GM23338 (cell line): ENCODE measurements at regions not wholly inside any gene's neighbourhood (a gene's known extent, or its start where the extent isn't known, plus 50 kb on each side); places are given as distances from the start of the nearest gene placed in this dataset.

Source experiments
- ATAC-seq: fragments of 200-7000 bp; cut with Tn5 transposase; 3 replicates; pipeline ENCODE4 v1.9.1; 2020
- DNase-seq: peaks from one replicate; pipeline ENCODE4 v3.0.0-alpha.2; 2015; ENCODE audit warnings: low spot score
- H2AFZ ChIP-seq: fragments of 200-600 bp; sonication (generic); 2 replicates; pipeline ENCODE4 v1.8.0; 2016; ENCODE audit warnings: antibody characterized with exemption, mild to moderate bottlenecking, moderate library complexity
- H3F3A ChIP-seq: fragments of 200-600 bp; sonication (generic); replicated peaks from 2 replicates; pipeline ENCODE4 v1.8.0; 2017; ENCODE audit warnings: antibody characterized with exemption, mixed run types, low read depth
- H3K27ac ChIP-seq: fragments of 200-600 bp; sonication (generic); 2 replicates; pipeline ENCODE4 v1.6.1; 2016; ENCODE audit warnings: low read depth
- H3K27me3 ChIP-seq: fragments of 200-600 bp; sonication (generic); 2 replicates; pipeline ENCODE4 v1.8.0; 2016; ENCODE audit warnings: mild to moderate bottlenecking, mixed run types, moderate library complexity; ENCODE audit not compliant: insufficient read depth
- H3K36me3 ChIP-seq: fragments of 200-600 bp; sonication (generic); 2 replicates; pipeline ENCODE4 v1.8.0; 2016; ENCODE audit warnings: mild to moderate bottlenecking; ENCODE audit not compliant: insufficient read depth
- H3K4me1 ChIP-seq: fragments of 200-600 bp; sonication (generic); 2 replicates; pipeline ENCODE4 v1.8.0; 2016; ENCODE audit warnings: mild to moderate bottlenecking, moderate library complexity; ENCODE audit not compliant: insufficient read depth
- H3K4me2 ChIP-seq: fragments of 200-600 bp; sonication (generic); 2 replicates; pipeline ENCODE4 v1.7.1; 2017; ENCODE audit warnings: mixed run types
- H3K4me3 ChIP-seq: fragments of 200-600 bp; sonication (generic); 2 replicates; pipeline ENCODE4 v1.6.1; 2016; ENCODE audit warnings: mixed run types
- H3K79me2 ChIP-seq: fragments of 200-600 bp; sonication (generic); replicated peaks from 2 replicates; pipeline ENCODE4 v1.8.0; 2017; ENCODE audit warnings: mild to moderate bottlenecking; ENCODE audit not compliant: insufficient read depth
- H3K9me2 ChIP-seq: fragments of 200-600 bp; sonication (generic); 2 replicates; pipeline ENCODE4 v1.8.0; 2017; ENCODE audit not compliant: insufficient read depth
- H4K20me1 ChIP-seq: fragments of 200-600 bp; sonication (generic); replicated peaks from 2 replicates; pipeline ENCODE4 v1.8.0; 2017; ENCODE audit warnings: mild to moderate bottlenecking; ENCODE audit not compliant: insufficient read depth
- H3K27ac Mint-ChIP-seq: 2 replicates; pipeline ENCODE4 v1.8.0; 2020; ENCODE audit warnings: inconsistent platforms, mild to moderate bottlenecking, moderate library complexity, mixed read lengths
- H3K27me3 Mint-ChIP-seq: 3 replicates; pipeline ENCODE4 v1.8.0; 2022; ENCODE audit warnings: low read depth, mild to moderate bottlenecking, moderate library complexity, mixed read lengths, inconsistent platforms; ENCODE audit not compliant: insufficient read depth, poor library complexity
- H3K36me3 Mint-ChIP-seq: 3 replicates; pipeline ENCODE4 v1.8.0; 2021; ENCODE audit warnings: low read depth, mild to moderate bottlenecking, inconsistent platforms, moderate library complexity, mixed read lengths
- H3K4me1 Mint-ChIP-seq: 3 replicates; pipeline ENCODE4 v1.8.0; 2020; ENCODE audit warnings: mild to moderate bottlenecking, inconsistent platforms, mixed read lengths
- H3K4me3 Mint-ChIP-seq: 3 replicates; pipeline ENCODE4 v1.8.0; 2021; ENCODE audit warnings: moderate library complexity, mild to moderate bottlenecking, inconsistent platforms, mixed read lengths
- H3K9me3 Mint-ChIP-seq: 3 replicates; pipeline ENCODE4 v1.8.0; 2020; ENCODE audit warnings: moderate library complexity, mild to moderate bottlenecking, inconsistent platforms, mixed read lengths
- CREB1 ChIP-seq: fragments of 250-450 bp; sonication (Bioruptor Pico); IDR thresholded peaks from 2 replicates; pipeline ENCODE4 v1.5.0; 2020; ENCODE audit warnings: low read depth, mild to moderate bottlenecking, moderate library complexity
- EZH2 ChIP-seq: fragments of 200-600 bp; sonication (generic); IDR thresholded peaks from one replicate; pipeline ENCODE4 v1.8.0; 2017; ENCODE audit warnings: antibody characterized with exemption, mild to moderate bottlenecking, low read depth; ENCODE audit not compliant: unreplicated experiment
- EZH2phosphoT487 ChIP-seq: fragments of 200-600 bp; sonication (generic); IDR thresholded peaks from one replicate; pipeline ENCODE4 v1.8.1; 2018; ENCODE audit warnings: antibody characterized with exemption; ENCODE audit not compliant: unreplicated experiment
- NANOG ChIP-seq: IDR thresholded peaks from 2 replicates; pipeline ENCODE4 v1.6.1; 2016; ENCODE audit warnings: antibody characterized with exemption, borderline replicate concordance
- POLR2AphosphoS5 ChIP-seq: IDR thresholded peaks from 2 replicates; pipeline ENCODE4 v1.6.1; 2016; ENCODE audit warnings: antibody characterized with exemption, low read depth
- STAT1 ChIP-seq: IDR thresholded peaks from one replicate; pipeline ENCODE4 v1.6.1; 2016; ENCODE audit warnings: antibody characterized with exemption; ENCODE audit not compliant: unreplicated experiment
- ZNF114 ChIP-seq: fragments of 250-450 bp; sonication (Bioruptor Pico); IDR thresholded peaks from 2 replicates; pipeline ENCODE4 v1.5.0; 2020; ENCODE audit warnings: mild to moderate bottlenecking, moderate library complexity
- ZNF331 ChIP-seq: fragments of 250-450 bp; sonication (Bioruptor Pico); IDR thresholded peaks from 2 replicates; pipeline ENCODE4 v1.5.0; 2020; ENCODE audit warnings: low read depth, mild to moderate bottlenecking, moderate library complexity
- TF ChIP-seq, protein P1 (sequence below): IDR thresholded peaks from one replicate; pipeline ENCODE4 v1.6.1; 2018; ENCODE audit warnings: antibody characterized with exemption; ENCODE audit not compliant: unreplicated experiment
- TF ChIP-seq, protein P2 (sequence below): IDR thresholded peaks from 2 replicates; pipeline ENCODE4 v1.6.1; 2016; ENCODE audit warnings: antibody characterized with exemption
- TF ChIP-seq, protein P3 (sequence below), 2 experiments: fragments of 200-600 bp in 1 of 2; sonication (generic) in 1 of 2; conservative IDR thresholded peaks; 2 replicates each; pipeline versions ENCODE4 v1.5.1 to v1.6.1; 2016 to 2017; ENCODE audit warnings: antibody characterized with exemption in 2 of 2, low read depth in 2 of 2, mild to moderate bottlenecking in 2 of 2, moderate library complexity in 1 of 2

DNA sequence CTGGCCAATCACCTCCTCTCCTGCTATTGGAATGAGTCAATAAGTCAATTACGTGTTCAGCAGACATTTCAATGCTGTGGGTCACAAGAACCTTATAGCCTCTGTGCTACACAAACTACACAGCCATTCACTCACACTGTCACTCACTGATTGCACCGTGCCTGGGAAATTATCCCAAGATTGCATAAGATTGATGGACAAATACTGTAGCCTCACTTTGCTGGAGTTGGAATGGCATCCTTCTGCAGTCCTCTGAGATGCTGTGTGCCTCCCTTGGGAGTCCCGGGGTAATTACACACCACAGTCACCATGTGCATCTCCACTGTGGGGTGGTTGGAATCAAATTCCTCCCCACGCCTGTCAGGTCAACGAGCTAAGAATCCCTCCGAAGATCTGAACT, 358.7 kb upstream of the MGMT start:
- Histone ChIP-seq H3K4me3 (no peak overlapping the region), H3K27ac (no peak overlapping the region), H2AFZ (no peak overlapping the region), H3K4me1 (no peaks in the 10 kb centered on the region), H3K36me3 (no peaks in the 10 kb centered on the region), H3K9me2 (peaks cover 12% of the 10 kb centered on the region; the same call in 1 of the 2 replicates), H3K27me3 (no peaks in the 10 kb centered on the region), H3K79me2 (no peaks in the 10 kb centered on the region), H4K20me1 (no peaks in the 10 kb centered on the region), H3K4me2 (no peak overlapping the region), H3F3A (no peaks in the 10 kb centered on the region)
- ATAC-seq (no peak), DNase-seq (no peak)
- no peak overlapping the region for H3K27ac Mint-ChIP-seq
- H3K36me3 Mint-ChIP-seq: no peaks in the 10 kb centered on the region; the same call in 2 of the 3 replicates
- H3K27me3 Mint-ChIP-seq: peaks cover 9% of the 10 kb centered on the region
- TF ChIP-seq EZH2phosphoT487 (no peak), ZNF331 (CRISPR knock-in tag) (no peak), NANOG (no peak), STAT1 (no peak), ZNF114 (CRISPR knock-in tag) (no peak), CREB1 (no peak), POLR2AphosphoS5 (no peak), EZH2 (no peak)
- TF ChIP-seq, protein P1, sequence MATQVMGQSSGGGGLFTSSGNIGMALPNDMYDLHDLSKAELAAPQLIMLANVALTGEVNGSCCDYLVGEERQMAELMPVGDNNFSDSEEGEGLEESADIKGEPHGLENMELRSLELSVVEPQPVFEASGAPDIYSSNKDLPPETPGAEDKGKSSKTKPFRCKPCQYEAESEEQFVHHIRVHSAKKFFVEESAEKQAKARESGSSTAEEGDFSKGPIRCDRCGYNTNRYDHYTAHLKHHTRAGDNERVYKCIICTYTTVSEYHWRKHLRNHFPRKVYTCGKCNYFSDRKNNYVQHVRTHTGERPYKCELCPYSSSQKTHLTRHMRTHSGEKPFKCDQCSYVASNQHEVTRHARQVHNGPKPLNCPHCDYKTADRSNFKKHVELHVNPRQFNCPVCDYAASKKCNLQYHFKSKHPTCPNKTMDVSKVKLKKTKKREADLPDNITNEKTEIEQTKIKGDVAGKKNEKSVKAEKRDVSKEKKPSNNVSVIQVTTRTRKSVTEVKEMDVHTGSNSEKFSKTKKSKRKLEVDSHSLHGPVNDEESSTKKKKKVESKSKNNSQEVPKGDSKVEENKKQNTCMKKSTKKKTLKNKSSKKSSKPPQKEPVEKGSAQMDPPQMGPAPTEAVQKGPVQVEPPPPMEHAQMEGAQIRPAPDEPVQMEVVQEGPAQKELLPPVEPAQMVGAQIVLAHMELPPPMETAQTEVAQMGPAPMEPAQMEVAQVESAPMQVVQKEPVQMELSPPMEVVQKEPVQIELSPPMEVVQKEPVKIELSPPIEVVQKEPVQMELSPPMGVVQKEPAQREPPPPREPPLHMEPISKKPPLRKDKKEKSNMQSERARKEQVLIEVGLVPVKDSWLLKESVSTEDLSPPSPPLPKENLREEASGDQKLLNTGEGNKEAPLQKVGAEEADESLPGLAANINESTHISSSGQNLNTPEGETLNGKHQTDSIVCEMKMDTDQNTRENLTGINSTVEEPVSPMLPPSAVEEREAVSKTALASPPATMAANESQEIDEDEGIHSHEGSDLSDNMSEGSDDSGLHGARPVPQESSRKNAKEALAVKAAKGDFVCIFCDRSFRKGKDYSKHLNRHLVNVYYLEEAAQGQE: no peak
- TF ChIP-seq, protein P2, sequence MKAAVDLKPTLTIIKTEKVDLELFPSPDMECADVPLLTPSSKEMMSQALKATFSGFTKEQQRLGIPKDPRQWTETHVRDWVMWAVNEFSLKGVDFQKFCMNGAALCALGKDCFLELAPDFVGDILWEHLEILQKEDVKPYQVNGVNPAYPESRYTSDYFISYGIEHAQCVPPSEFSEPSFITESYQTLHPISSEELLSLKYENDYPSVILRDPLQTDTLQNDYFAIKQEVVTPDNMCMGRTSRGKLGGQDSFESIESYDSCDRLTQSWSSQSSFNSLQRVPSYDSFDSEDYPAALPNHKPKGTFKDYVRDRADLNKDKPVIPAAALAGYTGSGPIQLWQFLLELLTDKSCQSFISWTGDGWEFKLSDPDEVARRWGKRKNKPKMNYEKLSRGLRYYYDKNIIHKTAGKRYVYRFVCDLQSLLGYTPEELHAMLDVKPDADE: no peak
- no peak overlapping the region for H3K4me3 Mint-ChIP-seq
- no peaks in the 10 kb centered on the region for H3K9me3 Mint-ChIP-seq
- H3K4me1 Mint-ChIP-seq: no peaks in the 10 kb centered on the region

DNA sequence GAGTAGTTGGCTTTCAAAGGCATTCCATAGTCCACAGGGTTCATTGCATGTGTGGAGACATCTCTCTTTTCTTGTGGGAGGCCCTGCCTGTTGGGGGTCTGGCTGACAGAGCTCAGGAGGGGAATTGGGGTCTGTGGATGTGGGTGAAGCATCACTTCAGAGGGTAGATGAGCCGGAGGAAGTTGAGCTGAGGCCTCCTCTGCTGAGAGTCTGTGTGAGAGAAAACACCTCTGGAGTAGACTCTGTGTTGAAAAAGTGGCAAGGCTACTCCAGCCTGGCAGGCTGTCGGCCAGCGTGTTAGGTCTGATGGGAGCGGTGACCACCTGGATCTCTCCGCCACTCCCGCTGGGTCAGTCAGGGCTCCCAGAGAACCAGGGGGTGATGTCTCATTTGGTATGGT, 358.0 kb upstream of the MGMT start:
- Mint-ChIP-seq H3K36me3 (no peaks in the 10 kb centered on the region; the same call in 2 of the 3 replicates), H3K27me3 (peaks cover 9% of the 10 kb centered on the region), H3K4me1 (no peaks in the 10 kb centered on the region), H3K4me3 (no peak overlapping the region), H3K27ac (no peak overlapping the region), H3K9me3 (no peaks in the 10 kb centered on the region)
- Histone ChIP-seq H3K9me2 (peaks cover 12% of the 10 kb centered on the region; the same call in 1 of the 2 replicates), H3K27me3 (no peaks in the 10 kb centered on the region), H3K4me3 (no peak overlapping the region), H4K20me1 (no peaks in the 10 kb centered on the region), H3K36me3 (no peaks in the 10 kb centered on the region), H2AFZ (no peak overlapping the region), H3K4me2 (no peak overlapping the region), H3F3A (no peaks in the 10 kb centered on the region), H3K79me2 (no peaks in the 10 kb centered on the region), H3K27ac (no peak overlapping the region), H3K4me1 (no peaks in the 10 kb centered on the region)
- ATAC-seq: no peak
- DNase-seq: no peak
- no peak for TF ChIP-seq POLR2AphosphoS5
- TF ChIP-seq, protein P1: no peak
- TF ChIP-seq, protein P3, sequence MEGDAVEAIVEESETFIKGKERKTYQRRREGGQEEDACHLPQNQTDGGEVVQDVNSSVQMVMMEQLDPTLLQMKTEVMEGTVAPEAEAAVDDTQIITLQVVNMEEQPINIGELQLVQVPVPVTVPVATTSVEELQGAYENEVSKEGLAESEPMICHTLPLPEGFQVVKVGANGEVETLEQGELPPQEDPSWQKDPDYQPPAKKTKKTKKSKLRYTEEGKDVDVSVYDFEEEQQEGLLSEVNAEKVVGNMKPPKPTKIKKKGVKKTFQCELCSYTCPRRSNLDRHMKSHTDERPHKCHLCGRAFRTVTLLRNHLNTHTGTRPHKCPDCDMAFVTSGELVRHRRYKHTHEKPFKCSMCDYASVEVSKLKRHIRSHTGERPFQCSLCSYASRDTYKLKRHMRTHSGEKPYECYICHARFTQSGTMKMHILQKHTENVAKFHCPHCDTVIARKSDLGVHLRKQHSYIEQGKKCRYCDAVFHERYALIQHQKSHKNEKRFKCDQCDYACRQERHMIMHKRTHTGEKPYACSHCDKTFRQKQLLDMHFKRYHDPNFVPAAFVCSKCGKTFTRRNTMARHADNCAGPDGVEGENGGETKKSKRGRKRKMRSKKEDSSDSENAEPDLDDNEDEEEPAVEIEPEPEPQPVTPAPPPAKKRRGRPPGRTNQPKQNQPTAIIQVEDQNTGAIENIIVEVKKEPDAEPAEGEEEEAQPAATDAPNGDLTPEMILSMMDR (conservative IDR thresholded peaks at IDR 0.05; ENCODE audit: low read depth in 2 of 2): no peak
- TF ChIP-seq EZH2phosphoT487: no peak
- TF ChIP-seq, protein P2: no peak
